PC-3 (cell line): ENCODE measurements at regions not wholly inside any gene's neighbourhood (a gene's known extent, or its start where the extent isn't known, plus 50 kb on each side); places are given as distances from the start of the nearest gene placed in this dataset.

ENCODE experiments used
- ATAC-seq: fragments of 200-7000 bp; cut with Tn5 transposase; 2 replicates; pipeline ENCODE4 v1.9.1; 2020; ENCODE audit warnings: mild to moderate bottlenecking, moderate library complexity
- BruUV-seq: library from RNA; stranded (reverse); fragments of 400-500 nt; replicated peaks from 2 replicates; lab custom pipeline; 2021; lab: Mats Ljungman, UMichigan
- CTCF ChIA-PET: fragments of 300-600 bp; sonication (Branson Sonifier 250); formaldehyde crosslinking; loops from one replicate; lab custom pipeline; 2022; ENCODE audit warnings: antibody characterized with exemption; lab: Charles Lee
- POLR2A ChIA-PET: fragments of 300-600 bp; sonication (Branson Sonifier 250); formaldehyde crosslinking; loops from one replicate; lab custom pipeline; 2022; ENCODE audit warnings: antibody characterized with exemption; ENCODE audit not compliant: unreplicated experiment; lab: Charles Lee
- DNase-seq: peaks from one replicate; pipeline ENCODE4 v3.0.0-alpha.2; 2015
- H2AFZ ChIP-seq: fragments of 300-600 bp; sonication (generic); 2 replicates; pipeline ENCODE4 v1.6.0; 2016; ENCODE audit warnings: antibody characterized with exemption, low read length
- H3F3A ChIP-seq: fragments of 300-600 bp; sonication (generic); one replicate; pipeline ENCODE4 v1.6.0; 2017; ENCODE audit warnings: antibody characterized with exemption, low read length, control low read depth, mild to moderate bottlenecking; ENCODE audit not compliant: unreplicated experiment
- H3K27ac ChIP-seq: fragments of 300-600 bp; sonication (generic); 2 replicates; pipeline ENCODE4 v1.5.1; 2016; ENCODE audit warnings: mild to moderate bottlenecking, low read length
- H3K27me3 ChIP-seq: fragments of 300-600 bp; sonication (generic); 2 replicates; pipeline ENCODE4 v1.6.1; 2016; ENCODE audit warnings: low read length, mixed read lengths
- H3K36me3 ChIP-seq: fragments of 300-600 bp; sonication (generic); 2 replicates; pipeline ENCODE4 v1.6.1; 2016; ENCODE audit warnings: low read depth, mixed run types, low read length, mixed read lengths
- H3K4me1 ChIP-seq: fragments of 300-600 bp; sonication (generic); 2 replicates; pipeline ENCODE4 v1.5.1; 2016; ENCODE audit warnings: low read length; ENCODE audit not compliant: insufficient read depth
- H3K4me2 ChIP-seq: fragments of 300-600 bp; sonication (generic); 2 replicates; pipeline ENCODE4 v1.6.0; 2016; ENCODE audit warnings: low read length
- H3K4me3 ChIP-seq: fragments of 300-600 bp; sonication (generic); 2 replicates; pipeline ENCODE4 v1.5.1; 2016; ENCODE audit warnings: mild to moderate bottlenecking, low read length, mixed read lengths
- H3K79me2 ChIP-seq: fragments of 300-600 bp; sonication (generic); 2 replicates; pipeline ENCODE4 v1.6.1; 2017; ENCODE audit warnings: low read length, mixed read lengths
- H3K9ac ChIP-seq: fragments of 300-600 bp; sonication (generic); 2 replicates; pipeline ENCODE4 v1.6.0; 2016; ENCODE audit warnings: mild to moderate bottlenecking, low read length
- H3K9me2 ChIP-seq: fragments of 300-600 bp; sonication (generic); replicated peaks from 2 replicates; pipeline ENCODE4 v1.6.1; 2016; ENCODE audit warnings: mixed run types, low read length, mixed read lengths
- H3K9me3 ChIP-seq: fragments of 300-600 bp; sonication (generic); 2 replicates; pipeline ENCODE4 v1.6.1; 2016; ENCODE audit warnings: low read length, mixed read lengths
- H4K20me1 ChIP-seq: fragments of 300-600 bp; sonication (generic); 2 replicates; pipeline ENCODE4 v1.6.1; 2016; ENCODE audit warnings: low read length, mixed read lengths
- CTCF ChIP-seq: fragments of 300-600 bp; sonication (generic); conservative IDR thresholded peaks from 2 replicates; pipeline ENCODE4 v1.5.1; 2017; ENCODE audit warnings: antibody characterized with exemption, low read depth, mild to moderate bottlenecking, low read length
- EZH2 ChIP-seq: fragments of 300-600 bp; sonication (generic); IDR thresholded peaks from one replicate; pipeline ENCODE4 v1.6.1; 2017; ENCODE audit warnings: antibody characterized with exemption, mild to moderate bottlenecking, low read length; ENCODE audit not compliant: unreplicated experiment
- EZH2phosphoT487 ChIP-seq: fragments of 300-600 bp; sonication (generic); IDR thresholded peaks from 2 replicates; pipeline ENCODE4 v1.6.1; 2018; ENCODE audit warnings: mild to moderate bottlenecking, antibody characterized with exemption, low read length, borderline replicate concordance
- intact Hi-C: fragments of 100-400 bp; cut with micrococcal nuclease; formaldehyde crosslinking; loops from 2 replicates; pipeline ENCODE4 v1.9.0; 2023

- Histone ChIP-seq H3K4me2 (no peak overlapping the region), H2AFZ (no peak overlapping the region), H3K27me3 (no peaks in the 10 kb centered on the region), H3K36me3 (no peaks in the 10 kb centered on the region), H3K79me2 (no peaks in the 10 kb centered on the region), H3K9ac (no peak overlapping the region), H3K27ac (no peak overlapping the region), H3K9me3 (no peaks in the 10 kb centered on the region), H3K9me2 (no peaks in the 10 kb centered on the region), H3F3A (no peaks in the 10 kb centered on the region), H3K4me1 (no peaks in the 10 kb centered on the region), H3K4me3 (no peak overlapping the region), H4K20me1 (no peaks in the 10 kb centered on the region)
- intact Hi-C loops, result no loop called here
- ATAC-seq, result no peak
- TF ChIP-seq EZH2phosphoT487, result no peak
- no peak for TF ChIP-seq CTCF
- TF ChIP-seq EZH2, result no peak
- ChIA-PET CTCF (no interaction called here), POLR2A (no interaction called here)
- no TSS peak for BruUV-seq
- DNase-seq, result no peak
Measured at GRCh38 chr4:179076865-179077264, 1634.6 kb upstream of the AGA start.

GRCh38 chr4:179095585-179096221, 1653.5 kb upstream of the AGA start:
- CTCF ChIA-PET, result no interaction called here
- Histone ChIP-seq H3K79me2 (no peaks in the 10 kb centered on the region), H3K9ac (no peak overlapping the region), H3K4me2 (no peak overlapping the region), H2AFZ (no peak overlapping the region), H3K9me3 (no peaks in the 10 kb centered on the region), H3K27me3 (no peaks in the 10 kb centered on the region), H3K4me3 (no peak overlapping the region), H3K4me1 (no peaks in the 10 kb centered on the region), H3K36me3 (no peaks in the 10 kb centered on the region), H4K20me1 (no peaks in the 10 kb centered on the region), H3K9me2 (no peaks in the 10 kb centered on the region), H3K27ac (no peak overlapping the region), H3F3A (no peaks in the 10 kb centered on the region)
- DNase-seq, result peak; percentile 26
- TF ChIP-seq EZH2, result no peak
- no peak for TF ChIP-seq EZH2phosphoT487
- TF ChIP-seq CTCF, result no peak
- no TSS peak for BruUV-seq
- POLR2A ChIA-PET, result no interaction called here
- intact Hi-C loops, result no loop called here
- ATAC-seq, result no peak

GRCh38 chr4:179097741-179098140, 1655.5 kb upstream of the AGA start:
- no peak for ATAC-seq

More at GRCh38 chr4:179097741-179098140, 1655.5 kb upstream of the AGA start:
- Histone ChIP-seq H3K4me1 (no peaks in the 10 kb centered on the region), H4K20me1 (no peaks in the 10 kb centered on the region), H3K27ac (no peak overlapping the region), H3K9me3 (no peaks in the 10 kb centered on the region), H3K4me2 (no peak overlapping the region), H3K36me3 (no peaks in the 10 kb centered on the region), H3F3A (no peaks in the 10 kb centered on the region), H3K27me3 (no peaks in the 10 kb centered on the region), H2AFZ (no peak overlapping the region), H3K79me2 (no peaks in the 10 kb centered on the region), H3K4me3 (no peak overlapping the region), H3K9ac (no peak overlapping the region), H3K9me2 (no peaks in the 10 kb centered on the region)
- no TSS peak for BruUV-seq
- ChIA-PET POLR2A (no interaction called here), CTCF (no interaction called here)
- DNase-seq, result peak; percentile 23
- intact Hi-C loops, result no loop called here
- TF ChIP-seq EZH2phosphoT487 (no peak), EZH2 (no peak), CTCF (no peak)
